Hepatocyte (in vitro differentiated cells): ENCODE measurements at regions not wholly inside any gene's neighbourhood (a gene's known extent, or its start where the extent isn't known, plus 50 kb on each side); places are given as distances from the start of the nearest gene placed in this dataset.

ENCODE experiments used
- DNase-seq: peaks from one replicate; pipeline ENCODE4 v3.0.0-alpha.2; 2016; ENCODE audit warnings: low spot score
- H2AFZ ChIP-seq: fragments of 200-600 bp; sonication (generic); 2 replicates; pipeline ENCODE4 v1.6.0; 2016; ENCODE audit warnings: antibody characterized with exemption, mild to moderate bottlenecking
- H3K27ac ChIP-seq: fragments of 200-600 bp; sonication (generic); 2 replicates; pipeline ENCODE4 v1.5.1; 2016; ENCODE audit warnings: mild to moderate bottlenecking
- H3K27me3 ChIP-seq: fragments of 200-600 bp; sonication (generic); 2 replicates; pipeline ENCODE4 v1.6.1; 2016
- H3K36me3 ChIP-seq: fragments of 200-600 bp; sonication (generic); replicated peaks from 2 replicates; pipeline ENCODE4 v1.5.1; 2016; ENCODE audit warnings: low read depth; ENCODE audit not compliant: insufficient read depth
- H3K4me1 ChIP-seq: fragments of 200-600 bp; sonication (generic); 2 replicates; pipeline ENCODE4 v1.5.1; 2016; ENCODE audit warnings: mild to moderate bottlenecking, moderate library complexity; ENCODE audit not compliant: insufficient read depth
- H3K4me2 ChIP-seq: fragments of 200-600 bp; sonication (generic); 2 replicates; pipeline ENCODE4 v1.6.0; 2016
- H3K4me3 ChIP-seq: fragments of 200-600 bp; sonication (generic); 2 replicates; pipeline ENCODE4 v1.5.1; 2016; ENCODE audit warnings: mild to moderate bottlenecking
- H3K79me2 ChIP-seq: fragments of 200-600 bp; sonication (generic); 2 replicates; pipeline ENCODE4 v1.6.0; 2017; ENCODE audit warnings: mild to moderate bottlenecking
- H3K9me2 ChIP-seq: fragments of 200-600 bp; sonication (generic); replicated peaks from 2 replicates; pipeline ENCODE4 v1.6.0; 2017; ENCODE audit warnings: mild to moderate bottlenecking; ENCODE audit not compliant: insufficient read depth
- H3K9me3 ChIP-seq: fragments of 200-600 bp; sonication (generic); 2 replicates; pipeline ENCODE4 v1.5.1; 2016; ENCODE audit warnings: low read depth, mild to moderate bottlenecking
- H4K20me1 ChIP-seq: fragments of 200-600 bp; sonication (generic); 2 replicates; pipeline ENCODE4 v1.6.0; 2016; ENCODE audit warnings: mild to moderate bottlenecking; ENCODE audit not compliant: insufficient read depth, poor library complexity, severe bottlenecking
- CTCF ChIP-seq: fragments of 200-600 bp; sonication (generic); IDR thresholded peaks from 2 replicates; pipeline ENCODE4 v1.5.1; 2016; ENCODE audit warnings: antibody characterized with exemption, mild to moderate bottlenecking; ENCODE audit not compliant: poor library complexity
- EZH2 ChIP-seq: fragments of 200-600 bp; sonication (generic); IDR thresholded peaks from 2 replicates; pipeline ENCODE4 v1.6.1; 2016; ENCODE audit warnings: antibody characterized with exemption, mild to moderate bottlenecking, borderline replicate concordance
- EZH2phosphoT487 ChIP-seq: fragments of 200-600 bp; sonication (generic); IDR thresholded peaks from one replicate; pipeline ENCODE4 v1.6.1; 2018; ENCODE audit warnings: antibody characterized with exemption, mild to moderate bottlenecking, low read depth, moderate library complexity; ENCODE audit not compliant: unreplicated experiment, severe bottlenecking
- WGBS: methylation state at CpG from one replicate; pipeline ENCODE4 v1.1.6; 2016; ENCODE audit warnings: low lambda C conversion rate; ENCODE audit errors: missing lambda C conversion rate; 5-methylcytosine and 5-hydroxymethylcytosine counted together

- Histone ChIP-seq H2AFZ (no peak overlapping the region), H3K4me3 (no peak overlapping the region), H3K9me2 (no peaks in the 10 kb centered on the region), H4K20me1 (no peaks in the 10 kb centered on the region), H3K4me1 (no peaks in the 10 kb centered on the region), H3K27ac (no peak overlapping the region), H3K4me2 (no peak overlapping the region), H3K79me2 (no peaks in the 10 kb centered on the region), H3K27me3 (no peaks in the 10 kb centered on the region), H3K9me3 (no peaks in the 10 kb centered on the region), H3K36me3 (no peaks in the 10 kb centered on the region)
- no peak for TF ChIP-seq EZH2
- TF ChIP-seq EZH2phosphoT487, result no peak
- TF ChIP-seq CTCF, result no peak
- WGBS, result 100% methylated on average over 1 of the region's 1 CpG
- DNase-seq, result no peak
These were observed 625.1 kb downstream of the PTPRU start for GRCh38 chr1:29861446-29861845.

DNA sequence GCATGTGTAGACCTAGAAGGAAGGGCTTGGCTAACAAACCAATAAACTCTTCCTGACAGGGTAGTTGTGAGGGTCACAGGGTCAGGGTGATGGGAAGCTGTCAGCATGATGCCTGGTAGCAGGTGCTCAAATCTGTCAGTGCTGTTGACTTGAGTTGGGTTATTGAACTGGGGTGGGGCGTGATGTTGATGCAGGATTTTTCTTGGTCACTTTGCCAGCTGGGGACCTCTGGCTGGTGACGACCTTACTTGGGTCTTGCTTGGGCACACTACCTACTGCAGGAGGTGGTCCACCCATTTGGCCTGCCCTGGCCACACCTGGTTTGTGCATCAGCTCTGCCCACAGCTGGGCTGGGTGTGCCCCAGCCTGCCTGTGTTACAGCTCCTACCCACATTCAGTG lies 624.4 kb downstream of the PTPRU start:
- Histone ChIP-seq H3K27ac (no peak overlapping the region), H3K4me2 (no peak overlapping the region), H3K9me2 (no peaks in the 10 kb centered on the region), H4K20me1 (no peaks in the 10 kb centered on the region), H3K36me3 (no peaks in the 10 kb centered on the region), H3K9me3 (no peaks in the 10 kb centered on the region), H3K4me3 (no peak overlapping the region), H2AFZ (no peak overlapping the region), H3K79me2 (no peaks in the 10 kb centered on the region), H3K27me3 (no peaks in the 10 kb centered on the region), H3K4me1 (no peaks in the 10 kb centered on the region)
- 92% methylated on average over 2 of the region's 2 CpGs for WGBS
- no peak for DNase-seq
- no peak for TF ChIP-seq EZH2
- no peak for TF ChIP-seq CTCF
- TF ChIP-seq EZH2phosphoT487, result no peak

- no peak overlapping the region for H2AFZ ChIP-seq
- H3K79me2 ChIP-seq, result no peaks in the 10 kb centered on the region
- no peaks in the 10 kb centered on the region for H3K27me3 ChIP-seq
- TF ChIP-seq CTCF, result no peak
- TF ChIP-seq EZH2, result no peak
- TF ChIP-seq EZH2phosphoT487, result no peak
- no peak for DNase-seq
- H3K9me2 ChIP-seq, result no peaks in the 10 kb centered on the region
- 9% methylated on average over 1 of the region's 1 CpG for WGBS
- H4K20me1 ChIP-seq, result no peaks in the 10 kb centered on the region
- H3K4me1 ChIP-seq, result no peaks in the 10 kb centered on the region
- H3K36me3 ChIP-seq, result no peaks in the 10 kb centered on the region
- no peaks in the 10 kb centered on the region for H3K9me3 ChIP-seq
- H3K27ac ChIP-seq, result no peak overlapping the region
- no peak overlapping the region for H3K4me2 ChIP-seq
- no peak overlapping the region for H3K4me3 ChIP-seq
These were observed 623.7 kb downstream of the PTPRU start for GRCh38 chr1:29860056-29860455.

- Histone ChIP-seq H4K20me1 (no peaks in the 10 kb centered on the region), H3K9me2 (no peaks in the 10 kb centered on the region), H3K79me2 (no peaks in the 10 kb centered on the region), H3K4me1 (no peaks in the 10 kb centered on the region), H3K27ac (no peak overlapping the region), H3K9me3 (no peaks in the 10 kb centered on the region), H3K36me3 (no peaks in the 10 kb centered on the region), H3K4me2 (no peak overlapping the region), H2AFZ (no peak overlapping the region), H3K4me3 (no peak overlapping the region), H3K27me3 (no peaks in the 10 kb centered on the region)
- TF ChIP-seq EZH2phosphoT487, result no peak
- no peak for DNase-seq
- WGBS, result 82% methylated on average over 9 of the region's 9 CpGs
These were observed 622.8 kb downstream of the PTPRU start for GRCh38 chr1:29859126-29859525.
